ENCODE measurements at regions not wholly inside any gene's neighbourhood (a gene's known extent, or its start where the extent isn't known, plus 50 kb on each side); places are given as distances from the start of the nearest gene placed in this dataset.

- TF ChIP-seq CTCF (conservative IDR thresholded peaks at IDR 0.05; ENCODE audit: low read depth, low read length) (no peak), RCOR1 (IDR thresholded peaks at IDR 0.05; ENCODE audit: insufficient replicate concordance, low read length) (no peak), RAD21 (IDR thresholded peaks at IDR 0.05; ENCODE audit: low read length) (no peak), MXI1 (IDR thresholded peaks at IDR 0.05; ENCODE audit: borderline replicate concordance, low read depth, low read length) (no peak), MAFK (IDR thresholded peaks at IDR 0.05; ENCODE audit: low read depth, low read length) (no peak), POLR2A (IDR thresholded peaks at IDR 0.05; ENCODE audit: low read depth, low read length) (no peak), NFE2L2 (IDR thresholded peaks at IDR 0.05; ENCODE audit: low read depth, low read length) (no peak), RFX5 (IDR thresholded peaks at IDR 0.05; ENCODE audit: low read depth, low read length) (no peak), SMC3 (IDR thresholded peaks at IDR 0.05; ENCODE audit: low read depth, low read length) (no peak)
Measured at GRCh38 chr15:38062696-38063095, 128.3 kb downstream of the TMCO5A start.

Data from IMR-90 (cell line).